ENCODE measurements at regions not wholly inside any gene's neighbourhood (a gene's known extent, or its start where the extent isn't known, plus 50 kb on each side); places are given as distances from the start of the nearest gene placed in this dataset.
"Not testable (repeated sequence)": the region's sequence is repeated elsewhere in the genome, so short reads cannot be mapped to it uniquely, and the experiment has no call there.

DNA sequence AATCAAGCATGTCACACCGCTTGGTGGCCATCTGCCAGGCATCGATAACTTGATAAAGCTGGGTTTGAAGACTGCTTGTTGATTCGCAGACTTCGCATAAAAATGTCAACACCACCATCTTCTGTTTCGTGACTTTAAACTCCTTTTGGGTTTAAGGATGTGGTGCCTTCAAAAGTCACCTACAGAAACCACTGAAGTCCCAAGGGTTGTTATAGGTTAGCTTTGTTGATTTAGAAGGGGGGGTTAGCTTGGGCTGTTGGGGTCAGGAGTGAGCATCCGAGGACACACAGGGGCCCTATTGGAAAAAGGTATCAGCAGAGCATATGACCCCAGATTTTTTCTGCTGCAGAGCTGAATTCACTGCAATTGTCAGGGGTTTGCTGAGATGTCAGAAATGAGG lies 76.7 kb upstream of the SSTR4 start:
- no peak for DNase-seq (ENCODE audit: low read depth)
- H3K4me3 ChIP-seq (ENCODE audit: low read depth, low read length), result no peak overlapping the region
- TF ChIP-seq, protein P1, sequence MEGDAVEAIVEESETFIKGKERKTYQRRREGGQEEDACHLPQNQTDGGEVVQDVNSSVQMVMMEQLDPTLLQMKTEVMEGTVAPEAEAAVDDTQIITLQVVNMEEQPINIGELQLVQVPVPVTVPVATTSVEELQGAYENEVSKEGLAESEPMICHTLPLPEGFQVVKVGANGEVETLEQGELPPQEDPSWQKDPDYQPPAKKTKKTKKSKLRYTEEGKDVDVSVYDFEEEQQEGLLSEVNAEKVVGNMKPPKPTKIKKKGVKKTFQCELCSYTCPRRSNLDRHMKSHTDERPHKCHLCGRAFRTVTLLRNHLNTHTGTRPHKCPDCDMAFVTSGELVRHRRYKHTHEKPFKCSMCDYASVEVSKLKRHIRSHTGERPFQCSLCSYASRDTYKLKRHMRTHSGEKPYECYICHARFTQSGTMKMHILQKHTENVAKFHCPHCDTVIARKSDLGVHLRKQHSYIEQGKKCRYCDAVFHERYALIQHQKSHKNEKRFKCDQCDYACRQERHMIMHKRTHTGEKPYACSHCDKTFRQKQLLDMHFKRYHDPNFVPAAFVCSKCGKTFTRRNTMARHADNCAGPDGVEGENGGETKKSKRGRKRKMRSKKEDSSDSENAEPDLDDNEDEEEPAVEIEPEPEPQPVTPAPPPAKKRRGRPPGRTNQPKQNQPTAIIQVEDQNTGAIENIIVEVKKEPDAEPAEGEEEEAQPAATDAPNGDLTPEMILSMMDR (IDR thresholded peaks at IDR 0.05; ENCODE audit: control insufficient read depth, extremely low read depth, insufficient read depth), result no peak

DNA sequence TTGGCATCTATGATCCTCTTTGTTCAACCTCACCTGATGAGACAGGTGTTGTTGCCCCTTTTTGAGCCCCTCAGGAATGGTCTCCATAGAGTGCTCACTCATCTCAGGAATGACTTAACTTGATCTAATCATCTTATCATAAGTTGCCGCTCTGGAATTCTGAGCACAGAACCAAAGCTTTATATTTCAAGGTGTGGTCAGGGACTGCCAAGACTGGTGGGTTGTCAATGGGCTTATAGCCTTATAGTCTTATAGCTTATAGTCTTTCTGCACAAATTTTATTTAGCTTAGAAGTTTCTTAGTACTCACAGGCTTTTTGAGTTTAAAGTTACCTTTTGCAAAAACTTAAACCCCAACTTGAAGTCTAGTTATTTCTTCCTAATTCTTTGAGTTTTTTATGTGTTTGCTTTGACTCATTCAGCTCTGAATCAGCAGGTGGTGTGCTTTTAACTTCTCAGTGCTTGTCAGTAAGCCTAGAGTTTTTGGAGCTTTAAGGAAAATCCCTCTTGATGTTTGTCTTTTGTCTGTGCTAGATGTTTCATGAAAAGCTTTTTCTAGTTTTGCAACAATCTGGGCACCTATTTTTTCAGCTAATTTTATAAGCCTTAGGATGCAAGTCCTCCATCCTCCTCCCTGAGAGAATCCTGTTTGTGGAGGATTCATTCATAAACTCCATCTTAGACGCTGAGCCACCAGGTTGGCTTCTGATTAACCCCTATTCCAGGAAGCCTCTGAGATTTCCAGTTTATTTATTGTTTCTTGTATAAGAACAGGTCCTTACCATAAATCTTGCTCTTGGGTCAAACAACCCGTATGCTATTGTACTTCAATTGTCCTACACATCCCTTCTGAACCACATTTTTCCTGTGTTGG lies 72.3 kb upstream of the SSTR4 start:
- no peak for DNase-seq (ENCODE audit: low read depth)
- no peak overlapping the region for H3K4me3 ChIP-seq (ENCODE audit: low read depth, low read length)
- TF ChIP-seq, protein P1 (IDR thresholded peaks at IDR 0.05; ENCODE audit: control insufficient read depth, extremely low read depth, insufficient read depth), result peak; percentile 29; the same call in 1 of the 2 replicates

DNA sequence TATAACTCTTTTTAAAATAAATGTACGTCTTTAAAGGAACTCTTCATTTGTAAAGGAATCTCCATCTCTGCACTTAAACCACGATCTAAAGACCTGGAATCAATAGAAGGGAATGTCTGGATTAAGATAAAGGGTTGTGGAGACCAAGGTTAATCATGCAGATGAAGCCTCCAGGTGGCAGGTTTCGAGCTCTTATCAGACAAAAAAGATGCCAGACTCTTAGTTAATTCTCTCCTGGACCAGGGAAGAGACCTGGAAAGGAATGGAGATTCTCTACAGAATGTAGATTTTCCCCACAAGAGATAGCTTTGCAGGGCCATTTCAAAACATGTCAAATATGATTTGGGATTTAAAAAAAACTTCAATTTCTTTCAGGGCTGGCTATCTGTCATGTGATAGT lies 71.5 kb upstream of the SSTR4 start:
- TF ChIP-seq, protein P1 (IDR thresholded peaks at IDR 0.05; ENCODE audit: control insufficient read depth, extremely low read depth, insufficient read depth), result no peak
- H3K4me3 ChIP-seq (ENCODE audit: low read depth, low read length), result no peak overlapping the region

DNA sequence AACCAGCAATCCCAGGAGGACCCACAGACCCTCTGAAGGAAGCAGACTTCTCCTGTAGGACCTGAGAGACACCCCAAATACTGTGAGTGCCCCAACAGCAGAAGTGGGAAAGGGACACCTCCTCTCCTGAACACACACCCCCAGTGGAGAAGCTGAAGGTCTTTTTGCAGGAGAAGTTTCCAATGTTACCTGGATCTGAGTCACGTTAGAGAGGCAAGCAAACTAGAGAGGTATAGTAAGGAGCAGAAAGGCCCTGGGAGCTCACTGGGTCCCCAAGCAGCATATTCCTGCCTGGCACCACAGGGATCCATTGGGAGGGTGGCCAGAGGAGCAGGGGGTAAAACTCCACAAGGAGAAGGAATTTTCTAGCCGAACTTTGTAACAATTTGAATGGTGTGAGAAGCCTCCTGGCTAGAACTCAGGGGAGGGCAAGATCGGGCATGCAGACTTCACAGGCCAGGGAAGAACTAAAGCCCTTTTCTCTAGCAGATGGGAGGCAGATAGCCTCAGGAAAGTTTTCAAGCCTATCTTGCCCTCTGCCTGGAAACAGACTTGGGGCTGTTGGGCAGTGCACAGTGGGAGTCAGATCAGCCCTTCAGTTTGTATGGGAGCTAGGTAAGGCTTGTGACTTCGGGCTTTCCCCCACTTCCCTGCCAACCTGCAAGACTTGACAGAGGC lies 68.2 kb upstream of the SSTR4 start:
- TF ChIP-seq, protein P1 (IDR thresholded peaks at IDR 0.05; ENCODE audit: control insufficient read depth, extremely low read depth, insufficient read depth), result no peak
- no peak overlapping the region for H3K4me3 ChIP-seq (ENCODE audit: low read depth, low read length)
- DNase-seq (ENCODE audit: low read depth), result no peak

More for the DNA sequence above, 71.5 kb upstream of the SSTR4 start:
- no peak for DNase-seq (ENCODE audit: low read depth)

DNA sequence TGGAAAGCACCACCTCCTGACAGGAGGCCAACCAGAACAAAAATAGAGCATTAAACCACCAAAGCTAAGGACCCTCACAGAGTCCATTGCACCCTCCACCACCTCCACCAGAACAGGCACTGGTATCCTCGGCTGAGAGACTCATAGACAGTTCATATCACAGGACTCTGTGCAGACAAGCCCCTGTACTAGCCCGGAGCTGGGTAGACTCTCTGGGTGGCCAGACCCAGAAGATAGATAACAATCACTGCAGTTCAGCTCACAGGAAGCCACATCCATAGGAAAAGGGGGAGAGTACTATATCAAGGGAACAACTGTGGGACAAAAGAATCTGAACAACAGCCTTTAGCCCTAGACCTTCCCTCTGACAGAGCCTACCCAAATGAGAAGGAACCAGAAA lies 67.4 kb upstream of the SSTR4 start:
- not testable (repeated sequence) for DNase-seq (ENCODE audit: low read depth); H3K4me3 ChIP-seq (ENCODE audit: low read depth, low read length)

DNA sequence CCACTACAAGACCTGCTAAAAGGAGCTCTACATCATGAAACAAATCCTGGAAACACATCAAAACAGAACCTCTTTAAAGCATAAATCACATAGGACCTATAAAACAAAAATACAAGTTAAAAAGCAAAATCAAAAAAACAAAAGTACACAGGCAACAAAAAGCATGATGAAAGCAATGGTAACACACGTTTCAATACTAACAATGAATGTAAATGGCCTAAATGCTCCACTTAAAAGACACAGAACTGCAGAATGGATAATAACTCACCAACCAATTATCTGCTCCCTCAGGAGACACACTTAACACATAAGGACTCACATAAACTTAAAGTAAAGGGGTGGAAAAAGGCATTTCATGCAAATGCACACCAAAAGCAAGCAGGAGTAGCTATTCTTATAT lies 66.1 kb upstream of the SSTR4 start:
- not testable (repeated sequence) for H3K4me3 ChIP-seq (ENCODE audit: low read depth, low read length); DNase-seq (ENCODE audit: low read depth)

DNA sequence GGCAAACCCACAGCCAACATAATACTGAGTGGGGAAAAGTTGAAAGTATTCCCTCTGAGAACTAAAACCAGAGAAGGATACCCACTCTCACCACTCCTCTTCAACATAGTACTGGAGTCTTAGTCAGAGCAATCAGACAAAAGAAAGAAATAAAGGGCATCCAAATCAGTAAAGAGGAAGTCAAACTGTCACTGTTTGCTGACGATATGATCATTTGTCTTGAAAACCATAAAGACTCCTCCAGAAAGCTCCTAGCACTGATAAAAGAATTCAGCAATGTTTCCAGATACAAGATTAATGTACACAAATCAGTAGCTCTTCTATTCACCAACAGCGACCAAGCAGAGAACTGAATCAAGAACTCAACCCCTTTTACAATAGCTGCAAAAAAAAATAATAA lies 64.0 kb upstream of the SSTR4 start:
- not testable (repeated sequence) for DNase-seq (ENCODE audit: low read depth); H3K4me3 ChIP-seq (ENCODE audit: low read depth, low read length)

DNA sequence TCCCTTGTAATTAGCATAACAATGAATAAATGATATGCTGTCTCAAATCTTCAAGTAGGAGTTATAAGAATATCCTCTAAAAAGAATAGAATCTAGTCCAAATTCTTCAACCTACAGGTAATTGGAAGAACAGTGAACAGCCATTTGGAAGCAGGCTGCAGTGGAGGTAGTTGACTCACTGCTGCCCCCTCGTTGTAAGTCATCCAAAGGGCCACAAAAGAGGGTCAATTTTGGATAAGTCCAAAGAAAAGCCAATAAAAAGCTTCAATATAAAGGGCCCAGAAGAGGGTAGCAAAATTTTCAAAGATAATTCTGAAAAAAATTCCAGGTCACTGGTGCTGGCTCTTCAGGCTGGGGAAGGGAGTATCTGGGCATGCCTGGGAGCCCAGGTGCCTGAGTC lies 60.8 kb upstream of the SSTR4 start:
- no peak for DNase-seq (ENCODE audit: low read depth)
- no peak overlapping the region for H3K4me3 ChIP-seq (ENCODE audit: low read depth, low read length)
- TF ChIP-seq, protein P1 (IDR thresholded peaks at IDR 0.05; ENCODE audit: control insufficient read depth, extremely low read depth, insufficient read depth), result peak; percentile 53
